ENCODE measurements at regions not wholly inside any gene's neighbourhood (a gene's known extent, or its start where the extent isn't known, plus 50 kb on each side); places are given as distances from the start of the nearest gene placed in this dataset.

DNA sequence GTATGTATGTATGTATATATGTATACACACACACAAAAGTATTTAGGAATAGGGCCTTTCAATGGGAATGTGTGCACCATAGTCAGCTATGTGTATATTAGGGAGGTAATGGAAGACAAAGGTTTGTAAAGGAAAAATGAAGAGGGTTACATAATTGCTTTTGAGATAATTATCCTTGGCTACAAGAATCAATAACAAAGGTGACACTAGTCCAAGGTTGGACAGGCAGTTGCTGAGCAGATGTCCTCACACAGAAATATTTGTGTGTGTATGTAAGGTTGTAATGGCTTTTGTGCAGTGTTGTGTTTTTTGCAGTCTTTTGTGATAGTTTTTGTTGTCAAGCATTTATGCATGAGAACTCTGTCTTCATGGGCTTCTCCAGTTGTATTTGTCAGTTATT, 157.9 kb upstream of the MARCKS start:
- intact Hi-C loops (cut with DNase I; ENCODE audit: low total_unique reads): no loop called here
- Histone ChIP-seq H3K36me3 (no peaks in the 10 kb centered on the region), H3K9me3 (no peaks in the 10 kb centered on the region), H3K4me1 (no peaks in the 10 kb centered on the region), H3K4me3 (no peak overlapping the region), H3K27ac (no peak overlapping the region), H3K27me3 (no peaks in the 10 kb centered on the region)
- TF ChIP-seq POLR2A (IDR thresholded peaks at IDR 0.05): no peak
- TF ChIP-seq, protein P1, sequence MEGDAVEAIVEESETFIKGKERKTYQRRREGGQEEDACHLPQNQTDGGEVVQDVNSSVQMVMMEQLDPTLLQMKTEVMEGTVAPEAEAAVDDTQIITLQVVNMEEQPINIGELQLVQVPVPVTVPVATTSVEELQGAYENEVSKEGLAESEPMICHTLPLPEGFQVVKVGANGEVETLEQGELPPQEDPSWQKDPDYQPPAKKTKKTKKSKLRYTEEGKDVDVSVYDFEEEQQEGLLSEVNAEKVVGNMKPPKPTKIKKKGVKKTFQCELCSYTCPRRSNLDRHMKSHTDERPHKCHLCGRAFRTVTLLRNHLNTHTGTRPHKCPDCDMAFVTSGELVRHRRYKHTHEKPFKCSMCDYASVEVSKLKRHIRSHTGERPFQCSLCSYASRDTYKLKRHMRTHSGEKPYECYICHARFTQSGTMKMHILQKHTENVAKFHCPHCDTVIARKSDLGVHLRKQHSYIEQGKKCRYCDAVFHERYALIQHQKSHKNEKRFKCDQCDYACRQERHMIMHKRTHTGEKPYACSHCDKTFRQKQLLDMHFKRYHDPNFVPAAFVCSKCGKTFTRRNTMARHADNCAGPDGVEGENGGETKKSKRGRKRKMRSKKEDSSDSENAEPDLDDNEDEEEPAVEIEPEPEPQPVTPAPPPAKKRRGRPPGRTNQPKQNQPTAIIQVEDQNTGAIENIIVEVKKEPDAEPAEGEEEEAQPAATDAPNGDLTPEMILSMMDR (IDR thresholded peaks at IDR 0.05): no peak
- no peak for DNase-seq

DNA sequence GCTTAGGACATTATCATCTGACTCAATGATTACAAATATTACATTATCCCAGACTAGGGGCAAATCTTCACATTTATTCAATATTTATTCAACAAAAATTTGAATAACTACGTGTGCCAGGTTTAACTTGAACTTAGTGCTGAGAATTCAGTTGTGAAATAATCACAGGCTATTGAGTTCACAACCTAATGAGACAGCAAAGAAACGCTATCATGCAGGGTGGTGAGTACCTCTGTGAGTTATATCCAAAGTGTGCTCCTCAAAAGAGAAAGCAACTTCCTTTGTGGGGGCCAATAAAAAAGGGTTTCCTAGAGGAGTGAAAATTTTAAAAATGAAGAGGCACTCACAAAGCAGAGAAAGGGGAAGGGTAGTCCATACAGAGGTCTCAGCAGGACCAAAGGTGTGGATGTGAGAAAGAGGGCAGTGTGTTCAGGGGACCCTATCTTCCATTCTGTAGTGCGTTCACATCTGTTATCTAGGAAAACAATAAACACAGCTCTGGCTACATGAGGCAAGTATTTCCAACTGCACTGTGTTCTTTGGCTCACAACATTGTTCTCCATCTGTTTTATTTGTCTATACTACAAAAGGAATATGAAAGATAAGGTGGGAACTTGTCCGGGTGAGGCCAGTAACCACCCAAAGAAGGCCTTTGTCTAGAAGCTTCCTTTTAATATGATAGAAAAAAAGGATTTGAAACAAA, 155.4 kb upstream of the MARCKS start:
- H3K4me3 ChIP-seq: no peak overlapping the region
- intact Hi-C loops (cut with DNase I; ENCODE audit: low total_unique reads): no loop called here
- no peak for TF ChIP-seq POLR2A (IDR thresholded peaks at IDR 0.05)
- TF ChIP-seq, protein P1 (IDR thresholded peaks at IDR 0.05): no peak
- H3K27me3 ChIP-seq: no peaks in the 10 kb centered on the region
- no peaks in the 10 kb centered on the region for H3K36me3 ChIP-seq
- no peaks in the 10 kb centered on the region for H3K4me1 ChIP-seq
- no peaks in the 10 kb centered on the region for H3K9me3 ChIP-seq
- no peak for DNase-seq
- H3K27ac ChIP-seq: no peak overlapping the region

DNA sequence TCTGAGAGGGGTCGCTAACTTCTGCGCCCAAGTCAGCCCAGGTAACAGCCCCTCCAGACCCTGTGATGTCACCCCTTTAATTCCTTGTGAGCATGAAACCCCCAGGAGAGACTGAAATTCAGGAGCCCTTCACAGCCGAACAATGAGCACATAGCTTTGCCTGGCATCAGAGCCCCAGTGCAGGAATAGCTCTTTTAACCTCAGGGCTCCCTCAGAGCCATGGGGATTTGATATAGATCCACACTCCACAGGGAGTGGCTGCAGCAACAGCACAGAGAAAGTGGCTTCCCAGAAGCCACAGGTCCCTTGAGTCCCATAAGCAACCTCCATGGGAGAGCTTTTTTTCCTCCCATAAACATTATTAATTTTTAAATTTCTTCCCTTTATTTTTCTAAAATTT, 150.0 kb upstream of the MARCKS start:
- no peak for TF ChIP-seq POLR2A (IDR thresholded peaks at IDR 0.05)
- TF ChIP-seq, protein P1 (IDR thresholded peaks at IDR 0.05): no peak
- no peaks in the 10 kb centered on the region for H3K27me3 ChIP-seq
- intact Hi-C loops (cut with DNase I; ENCODE audit: low total_unique reads): no loop called here
- H3K27ac ChIP-seq: no peak overlapping the region
- DNase-seq: no peak
- H3K36me3 ChIP-seq: no peaks in the 10 kb centered on the region
- no peaks in the 10 kb centered on the region for H3K9me3 ChIP-seq
- H3K4me1 ChIP-seq: no peaks in the 10 kb centered on the region
- no peak overlapping the region for H3K4me3 ChIP-seq

DNA sequence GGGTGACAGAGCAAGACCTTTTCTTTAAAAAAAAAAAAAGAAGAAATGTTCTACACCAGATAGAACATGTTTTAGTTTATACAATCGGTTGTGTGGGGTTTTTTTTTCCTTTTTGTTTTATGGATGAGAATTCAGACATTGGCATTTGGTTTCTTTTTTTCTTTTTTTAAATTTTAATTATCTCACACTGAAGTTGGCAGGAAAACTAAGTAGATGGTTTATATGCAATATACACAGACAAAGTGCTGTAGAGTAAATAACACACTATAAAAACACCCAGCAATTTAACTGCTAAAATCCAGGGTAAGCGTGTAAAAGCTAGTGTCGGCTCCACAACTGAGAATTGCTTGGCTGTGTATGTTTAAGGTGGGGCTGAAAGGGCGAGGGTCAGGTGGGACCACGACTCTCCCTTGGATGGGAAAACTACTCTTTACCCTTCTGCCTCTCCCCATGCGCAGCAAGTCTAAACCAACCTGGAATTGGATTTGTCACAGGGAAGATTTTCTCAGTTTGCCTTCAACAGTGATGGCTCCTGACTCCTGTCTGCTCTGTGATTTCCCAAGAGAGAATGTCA, 147.1 kb upstream of the MARCKS start:
- Histone ChIP-seq H3K36me3 (no peaks in the 10 kb centered on the region), H3K27me3 (no peaks in the 10 kb centered on the region), H3K9me3 (no peaks in the 10 kb centered on the region), H3K27ac (no peak overlapping the region), H3K4me3 (no peak overlapping the region), H3K4me1 (no peaks in the 10 kb centered on the region)
- intact Hi-C loops (cut with DNase I; ENCODE audit: low total_unique reads): no loop called here
- DNase-seq: no peak
- TF ChIP-seq POLR2A (IDR thresholded peaks at IDR 0.05): no peak
- TF ChIP-seq, protein P1 (IDR thresholded peaks at IDR 0.05): no peak

DNA sequence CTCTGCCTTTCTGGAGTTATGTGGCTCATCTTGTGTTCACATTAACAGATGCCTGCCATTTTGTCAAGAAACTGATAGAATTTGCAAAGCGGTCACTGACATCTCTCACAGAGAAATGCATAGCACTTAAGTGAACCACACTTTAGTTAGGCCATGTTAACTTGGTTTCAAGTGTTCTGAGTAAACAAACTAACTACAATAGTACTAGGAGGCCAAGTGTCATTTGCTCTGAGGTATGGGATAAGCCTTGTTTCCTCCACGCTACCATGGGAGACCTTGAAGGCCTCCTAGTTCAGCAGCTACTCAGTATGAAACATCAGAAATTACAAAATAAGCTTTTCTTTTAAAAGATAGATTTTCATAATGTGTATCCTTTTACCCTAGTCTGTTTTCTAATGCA, 143.5 kb upstream of the MARCKS start:
- Histone ChIP-seq H3K36me3 (no peaks in the 10 kb centered on the region), H3K4me3 (no peak overlapping the region), H3K9me3 (no peaks in the 10 kb centered on the region), H3K27ac (no peak overlapping the region), H3K27me3 (no peaks in the 10 kb centered on the region), H3K4me1 (no peaks in the 10 kb centered on the region)
- no peak for DNase-seq
- intact Hi-C loops (cut with DNase I; ENCODE audit: low total_unique reads): no loop called here
- TF ChIP-seq, protein P1 (IDR thresholded peaks at IDR 0.05): no peak
- TF ChIP-seq POLR2A (IDR thresholded peaks at IDR 0.05): no peak
